Natural killer cell (primary cell): ENCODE measurements at regions not wholly inside any gene's neighbourhood (a gene's known extent, or its start where the extent isn't known, plus 50 kb on each side); places are given as distances from the start of the nearest gene placed in this dataset.

Source experiments
- ATAC-seq, 3 donors: fragments of 150-1000 bp in 2 of 3; fragments of 200-7000 bp in 1 of 3; cut with Tn5 transposase; 1 replicate in 1 of 3; 2 replicates in 2 of 3; pipeline ENCODE4 v1.10.0; 2021; ENCODE audit warnings: mild to moderate bottlenecking in 2 of 3, moderate library complexity in 2 of 3
- DNase-seq, 2 donors: peaks; one replicate each; pipeline versions ENCODE4 v3.0.0 to v3.0.0-alpha.2; 2013 to 2021; ENCODE audit warnings: mixed read lengths in 1 of 2
- H3K27ac ChIP-seq: one replicate; pipeline ENCODE4 v1.5.1; 2013; ENCODE audit warnings: mild to moderate bottlenecking, low read length
- H3K27me3 ChIP-seq: one replicate; pipeline ENCODE4 v1.6.1; 2013; ENCODE audit warnings: low read length; ENCODE audit not compliant: control insufficient read depth, insufficient read depth
- H3K36me3 ChIP-seq: one replicate; pipeline ENCODE4 v1.6.1; 2013; ENCODE audit warnings: low read length; ENCODE audit not compliant: control insufficient read depth, insufficient read depth
- H3K4me1 ChIP-seq: one replicate; pipeline ENCODE4 v1.6.1; 2013; ENCODE audit warnings: low read length; ENCODE audit not compliant: control insufficient read depth, insufficient read depth
- H3K4me3 ChIP-seq: one replicate; pipeline ENCODE4 v1.5.1; 2013; ENCODE audit warnings: low read length
- H3K9me3 ChIP-seq: one replicate; pipeline ENCODE4 v1.6.1; 2013; ENCODE audit warnings: low read length; ENCODE audit not compliant: control insufficient read depth, insufficient read depth
- H3K27ac Mint-ChIP-seq, 2 donors: one replicate each; pipeline ENCODE4 v1.8.0; 2022; ENCODE audit warnings: mild to moderate bottlenecking in 2 of 2, mixed read lengths in 2 of 2, moderate library complexity in 1 of 2
- H3K27me3 Mint-ChIP-seq, 2 donors: one replicate each; pipeline ENCODE4 v1.8.0; 2022; ENCODE audit warnings: low read depth in 2 of 2, mixed read lengths in 2 of 2
- H3K36me3 Mint-ChIP-seq: one replicate; pipeline ENCODE4 v1.8.0; 2022; ENCODE audit warnings: mixed read lengths
- H3K4me1 Mint-ChIP-seq, 2 donors: one replicate each; pipeline ENCODE4 v1.8.0; 2022; ENCODE audit warnings: mixed read lengths in 2 of 2
- H3K4me3 Mint-ChIP-seq: one replicate; pipeline ENCODE4 v1.8.0; 2022; ENCODE audit warnings: mild to moderate bottlenecking, moderate library complexity, mixed read lengths
- H3K9me3 Mint-ChIP-seq, 2 donors: one replicate each; pipeline ENCODE4 v1.8.0; 2022; ENCODE audit warnings: mixed read lengths in 2 of 2
- WGBS: methylation state at CpG from one replicate; pipeline ENCODE4 v1.1.7; 2013; ENCODE audit warnings: missing lambda C conversion rate; ENCODE audit not compliant: insufficient coverage; 5-methylcytosine and 5-hydroxymethylcytosine counted together
- intact Hi-C: fragments of 100-400 bp; cut with micrococcal nuclease; formaldehyde crosslinking; loops from one replicate; pipeline ENCODE4 v1.14.2; 2022
- TF ChIP-seq, protein P1 (sequence below): fragments of 200-600 bp; IDR thresholded peaks from one replicate; pipeline ENCODE4 v1.8.0; 2022; ENCODE audit warnings: antibody characterized with exemption

DNA sequence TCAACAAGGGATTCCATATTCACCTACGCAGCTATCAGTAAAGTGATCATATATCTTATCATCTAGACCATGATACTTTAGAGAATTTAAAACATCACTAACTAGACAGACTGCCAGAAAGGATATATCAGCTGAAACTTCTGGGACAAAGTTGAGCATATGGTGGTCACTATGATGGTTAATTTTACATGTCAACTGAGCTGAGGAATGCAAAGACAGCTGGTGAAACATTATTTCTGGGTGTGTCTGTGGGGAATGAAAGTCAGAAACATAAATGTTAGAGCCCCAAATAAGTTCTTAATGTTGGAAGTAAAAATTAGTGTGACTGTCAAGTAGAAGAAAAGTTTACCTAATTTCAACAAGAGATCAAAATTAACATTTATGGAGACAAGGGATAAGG, 440.0 kb upstream of the IRAK1BP1 start:
- H3K27me3 ChIP-seq: no peaks in the 10 kb centered on the region
- no peak overlapping the region for H3K4me3 ChIP-seq
- ATAC-seq: no peak
- intact Hi-C loops: no loop called here
- no CpG with 5 or more reads among the region's 1 CpG for WGBS
- Mint-ChIP-seq H3K27ac (no peak overlapping the region), H3K9me3 (peaks cover 14 to 38% of the 10 kb centered on the region in 2 donors), H3K4me3 (no peak overlapping the region), H3K4me1 (no peaks in the 10 kb centered on the region), H3K36me3 (peaks cover 8% of the 10 kb centered on the region), H3K27me3 (no peaks in the 10 kb centered on the region)
- TF ChIP-seq, protein P1, sequence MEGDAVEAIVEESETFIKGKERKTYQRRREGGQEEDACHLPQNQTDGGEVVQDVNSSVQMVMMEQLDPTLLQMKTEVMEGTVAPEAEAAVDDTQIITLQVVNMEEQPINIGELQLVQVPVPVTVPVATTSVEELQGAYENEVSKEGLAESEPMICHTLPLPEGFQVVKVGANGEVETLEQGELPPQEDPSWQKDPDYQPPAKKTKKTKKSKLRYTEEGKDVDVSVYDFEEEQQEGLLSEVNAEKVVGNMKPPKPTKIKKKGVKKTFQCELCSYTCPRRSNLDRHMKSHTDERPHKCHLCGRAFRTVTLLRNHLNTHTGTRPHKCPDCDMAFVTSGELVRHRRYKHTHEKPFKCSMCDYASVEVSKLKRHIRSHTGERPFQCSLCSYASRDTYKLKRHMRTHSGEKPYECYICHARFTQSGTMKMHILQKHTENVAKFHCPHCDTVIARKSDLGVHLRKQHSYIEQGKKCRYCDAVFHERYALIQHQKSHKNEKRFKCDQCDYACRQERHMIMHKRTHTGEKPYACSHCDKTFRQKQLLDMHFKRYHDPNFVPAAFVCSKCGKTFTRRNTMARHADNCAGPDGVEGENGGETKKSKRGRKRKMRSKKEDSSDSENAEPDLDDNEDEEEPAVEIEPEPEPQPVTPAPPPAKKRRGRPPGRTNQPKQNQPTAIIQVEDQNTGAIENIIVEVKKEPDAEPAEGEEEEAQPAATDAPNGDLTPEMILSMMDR: no peak
- DNase-seq: no peak
- H3K27ac ChIP-seq: no peak overlapping the region
- H3K4me1 ChIP-seq: no peaks in the 10 kb centered on the region
- H3K36me3 ChIP-seq: no peaks in the 10 kb centered on the region
- H3K9me3 ChIP-seq: peaks cover 7% of the 10 kb centered on the region

DNA sequence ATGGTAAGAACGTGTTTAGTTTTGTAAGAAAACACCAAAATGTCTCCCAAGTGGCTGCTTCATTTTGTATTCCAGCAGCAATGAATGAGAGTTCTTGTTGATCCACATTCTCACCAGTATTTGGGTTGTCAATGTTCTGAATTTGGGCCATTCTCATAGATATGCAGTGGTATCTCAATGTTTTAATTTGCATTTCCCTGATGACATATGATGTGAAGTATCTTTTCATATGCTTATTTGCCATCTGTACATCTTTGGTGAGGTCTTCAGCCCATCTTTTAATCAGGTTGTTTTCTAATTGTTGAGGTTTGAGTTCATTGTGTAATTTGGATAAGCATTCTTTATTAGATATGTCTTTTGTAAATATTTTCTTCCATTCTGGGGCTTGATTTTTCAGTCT, 436.8 kb upstream of the IRAK1BP1 start:
- no peak overlapping the region for H3K4me3 ChIP-seq
- H3K27me3 Mint-ChIP-seq: no peaks in the 10 kb centered on the region
- H3K27ac Mint-ChIP-seq: no peak overlapping the region
- H3K4me3 Mint-ChIP-seq: no peak overlapping the region
- H3K36me3 ChIP-seq: no peaks in the 10 kb centered on the region
- intact Hi-C loops: no loop called here
- H3K9me3 ChIP-seq: peaks cover 3% of the 10 kb centered on the region
- peaks cover 10 to 35% of the 10 kb centered on the region in 2 donors for H3K9me3 Mint-ChIP-seq
- DNase-seq: no peak
- H3K27me3 ChIP-seq: no peaks in the 10 kb centered on the region
- H3K27ac ChIP-seq: no peak overlapping the region
- 50% methylated on average over 1 of the region's 1 CpG for WGBS
- TF ChIP-seq, protein P1: no peak
- H3K4me1 ChIP-seq: no peaks in the 10 kb centered on the region
- ATAC-seq: no peak
- H3K36me3 Mint-ChIP-seq: peaks cover 8% of the 10 kb centered on the region
- H3K4me1 Mint-ChIP-seq: no peaks in the 10 kb centered on the region

DNA sequence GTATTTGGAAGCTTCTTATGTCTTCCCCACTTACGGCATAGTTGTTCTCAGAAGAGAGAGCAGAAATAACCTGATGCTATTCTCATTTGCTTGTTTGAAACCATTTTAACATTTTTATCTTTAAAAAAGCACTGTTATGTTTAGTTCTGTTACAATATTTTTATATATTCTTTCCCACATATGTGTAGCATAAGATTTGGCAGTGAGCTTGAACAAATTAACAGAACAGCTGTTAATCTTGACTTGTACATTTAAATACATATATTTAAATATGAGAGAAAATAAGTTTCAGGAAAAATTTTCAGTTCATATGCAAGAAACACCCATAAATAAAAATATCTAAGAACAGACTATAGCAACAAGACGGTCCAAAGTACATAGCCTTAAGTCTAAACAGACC, 431.7 kb upstream of the IRAK1BP1 start:
- Mint-ChIP-seq H3K9me3 (peaks cover 19 to 29% of the 10 kb centered on the region in 2 donors), H3K4me1 (no peaks in the 10 kb centered on the region), H3K36me3 (peaks cover 8% of the 10 kb centered on the region), H3K27me3 (no peaks in the 10 kb centered on the region), H3K27ac (no peak overlapping the region), H3K4me3 (no peak overlapping the region)
- no peak overlapping the region for H3K4me3 ChIP-seq
- no peaks in the 10 kb centered on the region for H3K36me3 ChIP-seq
- no peaks in the 10 kb centered on the region for H3K27me3 ChIP-seq
- intact Hi-C loops: no loop called here
- H3K9me3 ChIP-seq: peaks cover 3% of the 10 kb centered on the region
- DNase-seq (no peak), ATAC-seq (no peak)
- no peak overlapping the region for H3K27ac ChIP-seq
- no peaks in the 10 kb centered on the region for H3K4me1 ChIP-seq
- TF ChIP-seq, protein P1: no peak
- WGBS: 77% methylated on average over 1 of the region's 2 CpGs

DNA sequence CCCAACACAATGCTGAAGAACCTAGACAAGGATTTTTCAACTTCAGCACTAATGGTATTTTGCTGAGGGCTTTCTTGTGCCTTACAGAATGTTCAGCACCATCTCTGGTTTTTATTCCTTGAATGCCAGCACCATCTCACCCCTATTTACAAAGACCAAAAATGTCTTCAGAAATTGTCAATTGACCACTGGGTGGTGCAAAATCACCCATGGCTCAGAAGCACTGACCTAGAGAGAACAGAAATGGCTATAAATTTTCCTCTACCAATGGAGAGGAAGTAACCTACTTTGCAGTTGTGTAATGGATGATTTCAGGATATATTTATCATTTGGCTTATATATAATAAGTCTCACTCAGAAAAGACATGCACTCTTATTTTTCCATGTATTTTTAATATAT, 431.0 kb upstream of the IRAK1BP1 start:
- no peak overlapping the region for H3K4me3 ChIP-seq
- Mint-ChIP-seq H3K27me3 (no peaks in the 10 kb centered on the region), H3K27ac (no peak overlapping the region), H3K9me3 (peaks cover 18 to 22% of the 10 kb centered on the region in 2 donors), H3K4me3 (no peak overlapping the region), H3K4me1 (no peaks in the 10 kb centered on the region), H3K36me3 (peaks cover 1% of the 10 kb centered on the region)
- peaks cover 3% of the 10 kb centered on the region for H3K9me3 ChIP-seq
- H3K27ac ChIP-seq: no peak overlapping the region
- no peaks in the 10 kb centered on the region for H3K27me3 ChIP-seq
- ATAC-seq (no peak), DNase-seq (no peak)
- intact Hi-C loops: no loop called here
- TF ChIP-seq, protein P1: no peak
- no peaks in the 10 kb centered on the region for H3K36me3 ChIP-seq
- H3K4me1 ChIP-seq: no peaks in the 10 kb centered on the region
